ENCODE measurements at regions not wholly inside any gene's neighbourhood (a gene's known extent, or its start where the extent isn't known, plus 50 kb on each side); places are given as distances from the start of the nearest gene placed in this dataset.

- TF ChIP-seq POLR2AphosphoS5 (IDR thresholded peaks at IDR 0.05; ENCODE audit: low read depth, low read length) (no peak), REST (IDR thresholded peaks at IDR 0.05; ENCODE audit: insufficient read depth in 1 of 2, low read depth in 2 of 2, low read length in 2 of 2) (no peak), SIN3A (IDR thresholded peaks at IDR 0.05; ENCODE audit: borderline replicate concordance, insufficient read depth, low read length) (no peak), TAF1 (IDR thresholded peaks at IDR 0.05; ENCODE audit: borderline replicate concordance, insufficient read depth, low read length) (no peak)
These were observed 117.0 kb upstream of the RIOK3 start for GRCh38 chr18:23336101-23336500.

All from PFSK-1 (cell line).